GM19452 (cell line): ENCODE measurements at regions not wholly inside any gene's neighbourhood (a gene's known extent, or its start where the extent isn't known, plus 50 kb on each side); places are given as distances from the start of the nearest gene placed in this dataset.
"Not testable (repeated sequence)": the region's sequence is repeated elsewhere in the genome, so short reads cannot be mapped to it uniquely, and the experiment has no call there.

Experiments
- ATAC-seq: cut with Tn5 transposase; IDR thresholded peaks from one replicate; pipeline ENCODE4 v1.9.1; 2021; ENCODE audit not compliant: unreplicated experiment

GRCh38 chr17:77838748-77839697 lies 119.5 kb upstream of the TNRC6C start:
- no peak for ATAC-seq

- ATAC-seq, result no peak
Observed at GRCh38 chr17:77839698-77840512, 118.6 kb upstream of the TNRC6C start.

GRCh38 chr17:77840513-77841165 lies 117.9 kb upstream of the TNRC6C start:
- ATAC-seq, result no peak

- no peak for ATAC-seq
Observed at GRCh38 chr17:77841742-77842527, 116.6 kb upstream of the TNRC6C start.

GRCh38 chr17:77842528-77843147 lies 115.9 kb upstream of the TNRC6C start:
- ATAC-seq, result no peak

GRCh38 chr17:77843255-77843895 lies 115.1 kb upstream of the TNRC6C start:
- not testable (repeated sequence) for ATAC-seq

GRCh38 chr17:77843896-77844295 lies 114.6 kb upstream of the TNRC6C start:
- ATAC-seq, result no peak

GRCh38 chr17:77844681-77845080 lies 113.8 kb upstream of the TNRC6C start:
- no peak for ATAC-seq

GRCh38 chr17:77845541-77846225 lies 112.8 kb upstream of the TNRC6C start:
- no peak for ATAC-seq

GRCh38 chr17:77846531-77847085 lies 111.9 kb upstream of the TNRC6C start:
- ATAC-seq, result no peak

- ATAC-seq, result no peak
Observed at GRCh38 chr17:77847221-77848085, 111.0 kb upstream of the TNRC6C start.

GRCh38 chr17:77848257-77848656 lies 110.2 kb upstream of the TNRC6C start:
- no peak for ATAC-seq

- no peak for ATAC-seq
Observed at GRCh38 chr17:77849239-77849638, 109.3 kb upstream of the TNRC6C start.

GRCh38 chr17:77851921-77852320 lies 106.6 kb upstream of the TNRC6C start:
- ATAC-seq, result no peak

- no peak for ATAC-seq
Observed at GRCh38 chr17:77852731-77853130, 105.8 kb upstream of the TNRC6C start.

- no peak for ATAC-seq
Observed at GRCh38 chr17:77853191-77853977, 105.1 kb upstream of the TNRC6C start.
